Bronchial epithelial cell (primary cell): ENCODE measurements at regions not wholly inside any gene's neighbourhood (a gene's known extent, or its start where the extent isn't known, plus 50 kb on each side); places are given as distances from the start of the nearest gene placed in this dataset.

Experiments used
- DNase-seq: peaks from one replicate; pipeline ENCODE4 v3.0.0-alpha.2; 2010; ENCODE audit warnings: low read depth
- FAIRE-seq: peaks from 2 replicates; lab custom pipeline; 2011; peaks lifted over from hg19 to GRCh38; lab: Jason Lieb, UNC
- H3K27me3 ChIP-seq: 2 replicates; pipeline ENCODE4 v1.5.1; 2011; ENCODE audit warnings: low read length; ENCODE audit not compliant: control insufficient read depth, insufficient read depth
- H3K36me3 ChIP-seq: 2 replicates; pipeline ENCODE4 v1.5.1; 2011; ENCODE audit warnings: low read length; ENCODE audit not compliant: control insufficient read depth, insufficient read depth
- H3K4me3 ChIP-seq: 2 replicates; pipeline ENCODE4 v1.5.1; 2011; ENCODE audit warnings: mild to moderate bottlenecking, low read depth, low read length, control low read depth
- CTCF ChIP-seq: IDR thresholded peaks from 2 replicates; pipeline ENCODE4 v1.5.1; 2011; ENCODE audit warnings: mild to moderate bottlenecking, moderate library complexity, low read length, control low read depth, inconsistent platforms; ENCODE audit not compliant: insufficient read depth, severe bottlenecking

DNA sequence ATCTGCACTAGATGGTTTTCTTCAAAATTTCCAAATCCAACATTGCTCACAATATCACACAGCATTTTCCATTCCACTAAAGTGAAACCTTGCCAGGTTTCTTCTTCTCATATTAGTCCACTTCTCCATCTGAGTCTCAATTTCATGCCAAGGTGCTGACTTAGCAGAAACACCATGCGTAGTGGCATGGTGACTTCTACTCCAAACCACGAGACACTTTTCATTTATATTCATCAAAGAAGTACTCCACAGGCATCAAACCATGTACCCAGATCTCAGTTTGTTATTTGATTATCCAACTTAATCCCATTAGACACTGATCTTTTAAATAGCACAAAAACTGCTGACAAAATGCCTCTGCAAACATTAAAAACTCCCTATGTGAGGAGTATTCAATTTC lies 233.4 kb upstream of the ITGA1 start:
- FAIRE-seq (no peak), DNase-seq (no peak)
- no peak overlapping the region for H3K4me3 ChIP-seq
- no peaks in the 10 kb centered on the region for H3K36me3 ChIP-seq
- no peaks in the 10 kb centered on the region for H3K27me3 ChIP-seq
- TF ChIP-seq CTCF = no peak

- no peak for FAIRE-seq
- Histone ChIP-seq H3K36me3 (no peaks in the 10 kb centered on the region), H3K27me3 (no peaks in the 10 kb centered on the region), H3K4me3 (no peak overlapping the region)
- no peak for TF ChIP-seq CTCF
- peak; percentile 34 for DNase-seq
Observed at GRCh38 chr5:52560366-52560765, 227.3 kb upstream of the ITGA1 start.

- no peak overlapping the region for H3K4me3 ChIP-seq
- no peak for TF ChIP-seq CTCF
- no peak for FAIRE-seq
- no peaks in the 10 kb centered on the region for H3K36me3 ChIP-seq
- no peak for DNase-seq
- H3K27me3 ChIP-seq = no peaks in the 10 kb centered on the region
Observed at GRCh38 chr5:52562473-52562872, 225.2 kb upstream of the ITGA1 start.

DNA sequence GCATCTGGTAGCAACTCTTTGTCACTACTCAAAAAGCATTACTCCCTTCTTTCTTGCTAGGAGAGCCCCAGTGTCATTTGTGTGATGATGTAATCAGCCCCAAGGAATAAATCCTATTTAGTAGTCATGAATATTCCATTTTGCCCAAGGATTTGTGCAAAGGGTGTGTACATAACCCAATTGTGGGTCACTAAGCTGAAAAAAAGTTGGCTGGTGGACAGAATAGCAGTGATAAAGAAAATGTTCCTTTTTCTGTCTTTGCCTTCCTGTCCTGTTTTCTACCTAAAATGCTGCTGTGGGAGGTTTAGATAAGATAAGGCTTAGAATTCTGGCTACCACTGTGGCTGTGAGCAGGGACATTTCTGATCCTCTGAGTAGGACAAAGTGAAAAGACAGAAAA lies 223.1 kb upstream of the ITGA1 start:
- Histone ChIP-seq H3K36me3 (no peaks in the 10 kb centered on the region), H3K4me3 (no peak overlapping the region), H3K27me3 (no peaks in the 10 kb centered on the region)
- no peak for FAIRE-seq
- no peak for TF ChIP-seq CTCF
- DNase-seq = no peak

DNA sequence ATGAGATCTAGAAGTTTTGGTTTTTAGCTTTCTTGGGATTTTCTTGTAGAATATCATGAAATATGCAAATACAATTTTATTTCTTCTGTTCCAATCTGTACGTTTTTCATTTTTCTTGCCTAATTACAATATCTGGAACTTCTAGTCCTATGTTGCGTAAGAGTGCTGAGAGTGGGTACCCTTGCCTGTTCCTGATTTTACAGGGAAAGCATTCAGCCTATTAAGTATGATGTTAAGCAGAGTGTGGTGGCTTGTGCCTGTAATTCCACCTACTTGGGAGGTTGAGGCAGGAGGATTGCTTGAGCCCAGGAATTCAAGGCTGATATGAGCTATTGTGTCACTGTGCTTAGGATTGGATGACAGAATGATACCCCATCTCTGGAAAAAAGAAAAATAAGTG lies 210.2 kb upstream of the ITGA1 start:
- no peak for TF ChIP-seq CTCF
- H3K27me3 ChIP-seq = no peaks in the 10 kb centered on the region
- no peaks in the 10 kb centered on the region for H3K36me3 ChIP-seq

GRCh38 chr5:52579391-52579790 lies 208.3 kb upstream of the ITGA1 start:
- no peaks in the 10 kb centered on the region for H3K27me3 ChIP-seq
- H3K36me3 ChIP-seq = no peaks in the 10 kb centered on the region
- TF ChIP-seq CTCF = no peak
- FAIRE-seq (no peak), DNase-seq (peak; percentile 92)
- H3K4me3 ChIP-seq = no peak overlapping the region

More for the DNA sequence above, 210.2 kb upstream of the ITGA1 start:
- DNase-seq (no peak), FAIRE-seq (no peak)
- no peak overlapping the region for H3K4me3 ChIP-seq
